Gastroesophageal sphincter (tissue), 3 donors: ENCODE measurements at regions not wholly inside any gene's neighbourhood (a gene's known extent, or its start where the extent isn't known, plus 50 kb on each side); places are given as distances from the start of the nearest gene placed in this dataset.

Experiments
- EP300 ChIP-seq: sonication (generic); formaldehyde crosslinking; IDR thresholded peaks from one replicate; pipeline ENCODE4 v1.6.1; 2017; ENCODE audit warnings: antibody characterized with exemption, mild to moderate bottlenecking
- POLR2A ChIP-seq, 2 donors: fragments of 450-650 bp; IDR thresholded peaks; one replicate each; pipeline ENCODE4 v1.6.1; 2017; ENCODE audit warnings: antibody characterized with exemption in 2 of 2, mild to moderate bottlenecking in 2 of 2, moderate library complexity in 1 of 2
- POLR2AphosphoS5 ChIP-seq: sonication (generic); formaldehyde crosslinking; IDR thresholded peaks from one replicate; pipeline ENCODE4 v1.6.1; 2017; ENCODE audit warnings: antibody characterized with exemption
- TF ChIP-seq, protein P1 (sequence below), 4 experiments: fragments of 200-600 bp in 2 of 4; fragments of 450-650 bp in 2 of 4; sonication (generic) in 1 of 4; IDR thresholded peaks; one replicate each; pipeline ENCODE4 v1.5.1; 2017 to 2019; ENCODE audit warnings: antibody characterized with exemption in 4 of 4, mild to moderate bottlenecking in 2 of 4, moderate library complexity in 2 of 4

DNA sequence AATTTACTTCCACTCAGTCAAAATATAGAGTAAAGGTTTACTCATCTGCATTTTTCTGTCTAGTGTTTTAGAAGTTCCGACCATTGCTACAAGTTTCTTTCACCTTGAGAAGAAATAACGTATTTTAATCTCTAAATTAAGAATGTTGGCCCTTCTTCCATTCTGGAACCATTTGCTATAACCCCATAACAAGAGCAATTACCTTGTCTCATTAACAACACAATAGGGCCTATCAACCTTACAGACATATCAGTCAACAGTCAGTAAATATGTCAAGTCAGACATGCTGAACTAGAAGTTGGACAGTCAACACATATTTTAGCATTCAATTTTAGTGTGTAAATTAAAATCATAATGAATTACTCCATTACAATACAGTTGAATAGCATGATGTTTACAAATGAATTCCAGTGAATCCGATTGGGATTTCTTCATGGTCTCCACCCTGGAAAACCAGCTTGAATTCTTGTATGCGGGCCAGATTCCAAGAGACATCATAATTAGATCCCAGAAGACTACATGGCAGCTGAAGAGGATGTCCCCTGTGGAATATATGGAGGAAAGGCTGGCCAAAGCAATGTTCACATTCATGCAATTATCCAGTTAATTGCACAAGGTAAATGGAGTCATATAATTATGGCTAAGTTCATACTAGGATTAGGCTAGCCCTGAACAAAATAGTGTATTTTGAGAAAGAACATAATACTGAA lies 196.2 kb upstream of the TARS1 start:
- TF ChIP-seq, protein P1, sequence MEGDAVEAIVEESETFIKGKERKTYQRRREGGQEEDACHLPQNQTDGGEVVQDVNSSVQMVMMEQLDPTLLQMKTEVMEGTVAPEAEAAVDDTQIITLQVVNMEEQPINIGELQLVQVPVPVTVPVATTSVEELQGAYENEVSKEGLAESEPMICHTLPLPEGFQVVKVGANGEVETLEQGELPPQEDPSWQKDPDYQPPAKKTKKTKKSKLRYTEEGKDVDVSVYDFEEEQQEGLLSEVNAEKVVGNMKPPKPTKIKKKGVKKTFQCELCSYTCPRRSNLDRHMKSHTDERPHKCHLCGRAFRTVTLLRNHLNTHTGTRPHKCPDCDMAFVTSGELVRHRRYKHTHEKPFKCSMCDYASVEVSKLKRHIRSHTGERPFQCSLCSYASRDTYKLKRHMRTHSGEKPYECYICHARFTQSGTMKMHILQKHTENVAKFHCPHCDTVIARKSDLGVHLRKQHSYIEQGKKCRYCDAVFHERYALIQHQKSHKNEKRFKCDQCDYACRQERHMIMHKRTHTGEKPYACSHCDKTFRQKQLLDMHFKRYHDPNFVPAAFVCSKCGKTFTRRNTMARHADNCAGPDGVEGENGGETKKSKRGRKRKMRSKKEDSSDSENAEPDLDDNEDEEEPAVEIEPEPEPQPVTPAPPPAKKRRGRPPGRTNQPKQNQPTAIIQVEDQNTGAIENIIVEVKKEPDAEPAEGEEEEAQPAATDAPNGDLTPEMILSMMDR (IDR thresholded peaks at IDR 0.05): no peak
- TF ChIP-seq POLR2AphosphoS5 (no peak), POLR2A (IDR thresholded peaks at IDR 0.05) (no peak), EP300 (no peak)
